GM18502 (cell line): ENCODE measurements at regions not wholly inside any gene's neighbourhood (a gene's known extent, or its start where the extent isn't known, plus 50 kb on each side); places are given as distances from the start of the nearest gene placed in this dataset.
"Not testable (repeated sequence)": the region's sequence is repeated elsewhere in the genome, so short reads cannot be mapped to it uniquely, and the experiment has no call there.

Experiments
- ATAC-seq: cut with Tn5 transposase; IDR thresholded peaks from one replicate; pipeline ENCODE4 v1.9.1; 2021; ENCODE audit warnings: mild to moderate bottlenecking; ENCODE audit not compliant: unreplicated experiment, poor library complexity

- no peak for ATAC-seq
Observed at GRCh38 chr16:9658586-9658985, 523.6 kb downstream of the GRIN2A start.

- ATAC-seq = no peak
Observed at GRCh38 chr16:9660898-9661297, 521.3 kb downstream of the GRIN2A start.

GRCh38 chr16:9661336-9662017 is 520.8 kb downstream of the GRIN2A start:
- ATAC-seq = no peak

- no peak for ATAC-seq
Observed at GRCh38 chr16:9663588-9663987, 518.6 kb downstream of the GRIN2A start.

- no peak for ATAC-seq
Observed at GRCh38 chr16:9665851-9666271, 516.4 kb downstream of the GRIN2A start.

GRCh38 chr16:9666834-9667480 is 515.3 kb downstream of the GRIN2A start:
- no peak for ATAC-seq

GRCh38 chr16:9670033-9670432 is 512.2 kb downstream of the GRIN2A start:
- ATAC-seq = no peak

- ATAC-seq = not testable (repeated sequence)
Observed at GRCh38 chr16:9670616-9671015, 511.6 kb downstream of the GRIN2A start.

GRCh38 chr16:9676560-9677300 is 505.5 kb downstream of the GRIN2A start:
- ATAC-seq = not testable (repeated sequence)

GRCh38 chr16:9677301-9677653 is 505.0 kb downstream of the GRIN2A start:
- ATAC-seq = no peak

- ATAC-seq = no peak
Observed at GRCh38 chr16:9679213-9679767, 502.9 kb downstream of the GRIN2A start.

- no peak for ATAC-seq
Observed at GRCh38 chr16:9680019-9680655, 502.1 kb downstream of the GRIN2A start.

- no peak for ATAC-seq
Observed at GRCh38 chr16:9680968-9681367, 501.3 kb downstream of the GRIN2A start.

- ATAC-seq = no peak
Observed at GRCh38 chr16:9681508-9681907, 500.7 kb downstream of the GRIN2A start.

GRCh38 chr16:9682320-9682719 is 499.9 kb downstream of the GRIN2A start:
- no peak for ATAC-seq

GRCh38 chr16:9683677-9684076 is 498.6 kb downstream of the GRIN2A start:
- no peak for ATAC-seq

- ATAC-seq = no peak
Observed at GRCh38 chr16:9687737-9688319, 494.4 kb downstream of the GRIN2A start.

GRCh38 chr16:9689597-9689996 is 492.6 kb downstream of the GRIN2A start:
- no peak for ATAC-seq

- no peak for ATAC-seq
Observed at GRCh38 chr16:9695152-9695551, 487.1 kb downstream of the GRIN2A start.
